CD4-positive, alpha-beta memory T cell (primary cell): ENCODE measurements at regions not wholly inside any gene's neighbourhood (a gene's known extent, or its start where the extent isn't known, plus 50 kb on each side); places are given as distances from the start of the nearest gene placed in this dataset.

Experiments
- CTCF ChIA-PET: fragments of 350-600 bp; sonication (Branson Sonifier 250); formaldehyde crosslinking; loops from one replicate; lab custom pipeline; 2021; ENCODE audit warnings: inconsistent platforms; ENCODE audit not compliant: partially characterized antibody; lab: Charles Lee
- POLR2A ChIA-PET: fragments of 350-600 bp; sonication (Branson Sonifier 250); formaldehyde crosslinking; loops from one replicate; lab custom pipeline; 2021; ENCODE audit not compliant: partially characterized antibody; lab: Charles Lee
- DNase-seq, 5 donors: peaks; one replicate each; pipeline versions ENCODE4 v3.0.0 to v3.0.0-alpha.2; 2020 to 2022; ENCODE audit warnings: mixed read lengths in 1 of 5
- H3K27ac ChIP-seq: one replicate; pipeline ENCODE4 v1.7.0; 2013; ENCODE audit warnings: low read depth, low read length
- H3K27me3 ChIP-seq: 2 replicates; pipeline ENCODE4 v1.7.0; 2013; ENCODE audit warnings: mild to moderate bottlenecking, low read length, moderate library complexity; ENCODE audit not compliant: insufficient read depth
- H3K36me3 ChIP-seq: 2 replicates; pipeline ENCODE4 v1.7.0; 2013; ENCODE audit warnings: mild to moderate bottlenecking, low read length, moderate library complexity; ENCODE audit not compliant: insufficient read depth
- H3K4me1 ChIP-seq: 2 replicates; pipeline ENCODE4 v1.7.0; 2013; ENCODE audit warnings: mild to moderate bottlenecking, low read length, moderate library complexity; ENCODE audit not compliant: insufficient read depth
- H3K4me3 ChIP-seq, 2 donors: one replicate each; pipeline ENCODE4 v1.7.0; 2013; ENCODE audit warnings: low read length in 2 of 2, mild to moderate bottlenecking in 1 of 2
- H3K9me3 ChIP-seq, 2 donors: one replicate each; pipeline ENCODE4 v1.7.0; 2013; ENCODE audit warnings: low read length in 2 of 2, control low read depth in 1 of 2; ENCODE audit not compliant: control insufficient read depth in 1 of 2
- H3K27ac Mint-ChIP-seq, 7 donors: one replicate each; pipeline ENCODE4 v1.8.0; 2020 to 2021; ENCODE audit warnings: mixed read lengths in 7 of 7, mild to moderate bottlenecking in 6 of 7, inconsistent platforms in 3 of 7, moderate library complexity in 3 of 7
- H3K27me3 Mint-ChIP-seq, 2 donors: one replicate each; pipeline ENCODE4 v1.8.0; 2020 to 2021; ENCODE audit warnings: mixed read lengths in 2 of 2
- H3K36me3 Mint-ChIP-seq, 2 donors: one replicate each; pipeline ENCODE4 v1.8.0; 2020 to 2021; ENCODE audit warnings: mixed read lengths in 2 of 2, inconsistent platforms in 1 of 2, mild to moderate bottlenecking in 1 of 2
- H3K4me1 Mint-ChIP-seq, 4 donors: one replicate each; pipeline ENCODE4 v1.8.0; 2020 to 2021; ENCODE audit warnings: mixed read lengths in 4 of 4, mild to moderate bottlenecking in 1 of 4
- H3K4me3 Mint-ChIP-seq, 8 donors: one replicate each; pipeline ENCODE4 v1.8.0; 2020 to 2021; ENCODE audit warnings: mixed read lengths in 8 of 8, mild to moderate bottlenecking in 7 of 8, moderate library complexity in 6 of 8, inconsistent platforms in 3 of 8
- H3K9me3 Mint-ChIP-seq, 8 donors: one replicate each; pipeline ENCODE4 v1.8.0; 2020 to 2021; ENCODE audit warnings: mixed read lengths in 8 of 8, mild to moderate bottlenecking in 5 of 8, inconsistent platforms in 3 of 8, moderate library complexity in 1 of 8
- intact Hi-C: fragments of 100-400 bp; cut with micrococcal nuclease; formaldehyde crosslinking; loops from one replicate; pipeline ENCODE4 v1.15.1; 2023

GRCh38 chr15:77710637-77711036, 77.9 kb upstream of the LINGO1 start:
- no peak for DNase-seq
- Mint-ChIP-seq H3K27me3 (peaks cover 12 to 23% of the 10 kb centered on the region in 2 donors), H3K4me3 (no peak overlapping the region), H3K27ac (no peak overlapping the region), H3K4me1 (no peaks in the 10 kb centered on the region), H3K9me3 (no peaks in the 10 kb centered on the region), H3K36me3 (no peaks in the 10 kb centered on the region)
- Histone ChIP-seq H3K27ac (no peak overlapping the region), H3K4me1 (no peaks in the 10 kb centered on the region), H3K9me3 (no peaks in the 10 kb centered on the region), H3K27me3 (no peaks in the 10 kb centered on the region), H3K36me3 (no peaks in the 10 kb centered on the region), H3K4me3 (no peak overlapping the region)
- ChIA-PET POLR2A (no interaction called here), CTCF (interaction anchor here (1.1 kb wide), 1 partner anchor 9 kb away, joined by 3 read pairs; no protein-coding TSS in a partner anchor)
- intact Hi-C loops, result no loop called here

- H3K36me3 Mint-ChIP-seq, result no peaks in the 10 kb centered on the region
- no peaks in the 10 kb centered on the region for H3K9me3 Mint-ChIP-seq
- POLR2A ChIA-PET, result no interaction called here
- H3K27ac Mint-ChIP-seq, result no peak overlapping the region
- no peaks in the 10 kb centered on the region for H3K36me3 ChIP-seq
- H3K4me1 ChIP-seq, result no peaks in the 10 kb centered on the region
- no peak for DNase-seq
- no peaks in the 10 kb centered on the region for H3K9me3 ChIP-seq
- no peak overlapping the region for H3K4me3 Mint-ChIP-seq
- intact Hi-C loops, result no loop called here
- peaks cover 12 to 18% of the 10 kb centered on the region in 2 donors for H3K27me3 Mint-ChIP-seq
- no peaks in the 10 kb centered on the region for H3K4me1 Mint-ChIP-seq
- CTCF ChIA-PET, result interaction anchor here (1.1 kb wide), 1 partner anchor 10 kb away, joined by 3 read pairs; no protein-coding TSS in a partner anchor
- H3K27me3 ChIP-seq, result no peaks in the 10 kb centered on the region
- H3K4me3 ChIP-seq, result no peak overlapping the region
- H3K27ac ChIP-seq, result no peak overlapping the region
Observed at GRCh38 chr15:77710206-77710605, 77.5 kb upstream of the LINGO1 start.

- no peak overlapping the region for H3K4me3 Mint-ChIP-seq
- H3K9me3 ChIP-seq, result no peaks in the 10 kb centered on the region
- no peaks in the 10 kb centered on the region for H3K4me1 Mint-ChIP-seq
- no peaks in the 10 kb centered on the region for H3K9me3 Mint-ChIP-seq
- no peak overlapping the region for H3K4me3 ChIP-seq
- ChIA-PET POLR2A (no interaction called here), CTCF (interaction anchor here (1.1 kb wide), 1 partner anchor 11 kb away, joined by 3 read pairs; no protein-coding TSS in a partner anchor)
- H3K36me3 Mint-ChIP-seq, result no peaks in the 10 kb centered on the region
- H3K36me3 ChIP-seq, result no peaks in the 10 kb centered on the region
- intact Hi-C loops, result no loop called here
- peaks cover 6 to 16% of the 10 kb centered on the region in 2 donors for H3K27me3 Mint-ChIP-seq
- no peaks in the 10 kb centered on the region for H3K27me3 ChIP-seq
- H3K27ac ChIP-seq, result no peak overlapping the region
- no peak for DNase-seq
- H3K4me1 ChIP-seq, result no peaks in the 10 kb centered on the region
- no peak overlapping the region for H3K27ac Mint-ChIP-seq
Observed at GRCh38 chr15:77709135-77709886, 76.6 kb upstream of the LINGO1 start.

- intact Hi-C loops, result no loop called here
- Histone ChIP-seq H3K9me3 (no peaks in the 10 kb centered on the region), H3K4me3 (no peak overlapping the region), H3K27ac (no peak overlapping the region), H3K27me3 (no peaks in the 10 kb centered on the region), H3K4me1 (no peaks in the 10 kb centered on the region), H3K36me3 (no peaks in the 10 kb centered on the region)
- no peak overlapping the region for H3K27ac Mint-ChIP-seq
- H3K9me3 Mint-ChIP-seq, result peaks cover 0 to 2% (median 0%) of the 10 kb centered on the region in 8 donors
- no peak for DNase-seq
- ChIA-PET CTCF (no interaction called here), POLR2A (no interaction called here)
- H3K4me3 Mint-ChIP-seq, result no peak overlapping the region
- H3K4me1 Mint-ChIP-seq, result no peaks in the 10 kb centered on the region
- H3K36me3 Mint-ChIP-seq, result no peaks in the 10 kb centered on the region
- peaks cover 2 to 15% of the 10 kb centered on the region in 2 donors for H3K27me3 Mint-ChIP-seq
Observed at GRCh38 chr15:77706482-77707244, 74.0 kb upstream of the LINGO1 start.

GRCh38 chr15:77702211-77702957, 69.7 kb upstream of the LINGO1 start:
- CTCF ChIA-PET, result no interaction called here
- Histone ChIP-seq H3K4me3 (no peak overlapping the region), H3K27me3 (no peaks in the 10 kb centered on the region), H3K27ac (no peak overlapping the region), H3K4me1 (no peaks in the 10 kb centered on the region), H3K36me3 (no peaks in the 10 kb centered on the region), H3K9me3 (no peaks in the 10 kb centered on the region)
- Mint-ChIP-seq H3K27ac (no peak overlapping the region), H3K4me1 (no peaks in the 10 kb centered on the region), H3K4me3 (no peak overlapping the region), H3K9me3 (peaks cover 0 to 2% (median 0%) of the 10 kb centered on the region in 8 donors), H3K27me3 (peaks cover 2 to 12% of the 10 kb centered on the region in 2 donors), H3K36me3 (no peaks in the 10 kb centered on the region)
- no peak for DNase-seq
- POLR2A ChIA-PET, result no interaction called here
- intact Hi-C loops, result no loop called here

- H3K4me3 ChIP-seq, result no peak overlapping the region
- DNase-seq, result no peak
- ChIA-PET POLR2A (no interaction called here), CTCF (no interaction called here)
- intact Hi-C loops, result no loop called here
- Mint-ChIP-seq H3K9me3 (peaks cover 0 to 2% (median 0%) of the 10 kb centered on the region in 8 donors), H3K27ac (no peak overlapping the region), H3K36me3 (no peaks in the 10 kb centered on the region), H3K4me3 (no peak overlapping the region), H3K27me3 (peaks cover 0 to 15% of the 10 kb centered on the region in 2 donors), H3K4me1 (no peaks in the 10 kb centered on the region)
- no peaks in the 10 kb centered on the region for H3K4me1 ChIP-seq
- H3K9me3 ChIP-seq, result no peaks in the 10 kb centered on the region
- no peak overlapping the region for H3K27ac ChIP-seq
- H3K36me3 ChIP-seq, result no peaks in the 10 kb centered on the region
- H3K27me3 ChIP-seq, result no peaks in the 10 kb centered on the region
Observed at GRCh38 chr15:77698481-77698880, 65.8 kb upstream of the LINGO1 start.

- Mint-ChIP-seq H3K4me3 (no peak overlapping the region), H3K36me3 (no peaks in the 10 kb centered on the region), H3K9me3 (peaks cover 0 to 2% (median 0%) of the 10 kb centered on the region in 8 donors), H3K27ac (no peak overlapping the region), H3K4me1 (no peaks in the 10 kb centered on the region), H3K27me3 (peaks cover 4 to 21% of the 10 kb centered on the region in 2 donors)
- H3K4me1 ChIP-seq, result no peaks in the 10 kb centered on the region
- H3K9me3 ChIP-seq, result no peaks in the 10 kb centered on the region
- no peak for DNase-seq
- H3K27ac ChIP-seq, result no peak overlapping the region
- H3K36me3 ChIP-seq, result no peaks in the 10 kb centered on the region
- intact Hi-C loops, result no loop called here
- CTCF ChIA-PET, result no interaction called here
- POLR2A ChIA-PET, result no interaction called here
- H3K4me3 ChIP-seq, result no peak overlapping the region
- H3K27me3 ChIP-seq, result no peaks in the 10 kb centered on the region
Observed at GRCh38 chr15:77697893-77698292, 65.2 kb upstream of the LINGO1 start.
